ENCODE measurements at regions not wholly inside any gene's neighbourhood (a gene's known extent, or its start where the extent isn't known, plus 50 kb on each side); places are given as distances from the start of the nearest gene placed in this dataset.
"Not testable (repeated sequence)": the region's sequence is repeated elsewhere in the genome, so short reads cannot be mapped to it uniquely, and the experiment has no call there.

GRCh38 chr11:41714101-41714500 is 254.6 kb upstream of the LRRC4C start:
- DNase-seq: no peak

GRCh38 chr11:41716862-41717261 is 257.4 kb upstream of the LRRC4C start:
- no peak for DNase-seq

- DNase-seq: no peak
Observed at GRCh38 chr11:41720761-41721160, 261.3 kb upstream of the LRRC4C start.

GRCh38 chr11:41728161-41728560 is 268.7 kb upstream of the LRRC4C start:
- DNase-seq: not testable (repeated sequence)

GRCh38 chr11:41775296-41775695 is 315.8 kb upstream of the LRRC4C start:
- DNase-seq: no peak

- no peak for DNase-seq
Observed at GRCh38 chr11:41779401-41779960, 320.0 kb upstream of the LRRC4C start.

GRCh38 chr11:41781441-41781840 is 322.0 kb upstream of the LRRC4C start:
- no peak for DNase-seq

GRCh38 chr11:41784513-41785335 is 325.3 kb upstream of the LRRC4C start:
- DNase-seq: no peak

GRCh38 chr11:41786087-41786486 is 326.6 kb upstream of the LRRC4C start:
- no peak for DNase-seq

GRCh38 chr11:41788177-41788576 is 328.7 kb upstream of the LRRC4C start:
- DNase-seq: no peak

GRCh38 chr11:41789376-41789775 is 329.9 kb upstream of the LRRC4C start:
- DNase-seq: no peak

GRCh38 chr11:41795004-41795403 is 335.6 kb upstream of the LRRC4C start:
- no peak for DNase-seq

GRCh38 chr11:41799754-41800153 is 340.3 kb upstream of the LRRC4C start:
- DNase-seq: no peak

- no peak for DNase-seq
Observed at GRCh38 chr11:41803895-41804294, 344.4 kb upstream of the LRRC4C start.

GRCh38 chr11:41816396-41816795 is 356.9 kb upstream of the LRRC4C start:
- no peak for DNase-seq

GRCh38 chr11:41824287-41824686 is 364.8 kb upstream of the LRRC4C start:
- not testable (repeated sequence) for DNase-seq

- DNase-seq: no peak
Observed at GRCh38 chr11:41826085-41826484, 366.6 kb upstream of the LRRC4C start.

GRCh38 chr11:41836431-41836830 is 377.0 kb upstream of the LRRC4C start:
- DNase-seq: no peak

GRCh38 chr11:41842673-41843072 is 383.2 kb upstream of the LRRC4C start:
- DNase-seq: no peak

- DNase-seq: no peak
Observed at GRCh38 chr11:41845066-41845465, 385.6 kb upstream of the LRRC4C start.

GRCh38 chr11:41848349-41848748 is 388.9 kb upstream of the LRRC4C start:
- DNase-seq: no peak

GRCh38 chr11:41849250-41849649 is 389.8 kb upstream of the LRRC4C start:
- DNase-seq: no peak

GRCh38 chr11:41851743-41852142 is 392.3 kb upstream of the LRRC4C start:
- DNase-seq: no peak

- DNase-seq: no peak
Observed at GRCh38 chr11:41861838-41862237, 402.4 kb upstream of the LRRC4C start.

GRCh38 chr11:41866525-41866924 is 407.1 kb upstream of the LRRC4C start:
- DNase-seq: no peak
